K562 (cell line): ENCODE measurements at regions not wholly inside any gene's neighbourhood (a gene's known extent, or its start where the extent isn't known, plus 50 kb on each side); places are given as distances from the start of the nearest gene placed in this dataset.

Source experiments
- BDP1 ChIP-seq: IDR thresholded peaks from 3 replicates; pipeline ENCODE4 v1.6.1; 2011; ENCODE audit not compliant: insufficient read length, insufficient read depth
- HDGF ChIP-seq: fragments of 450-650 bp; IDR thresholded peaks from 2 replicates; pipeline ENCODE4 v1.6.1; 2016
- JUNB ChIP-seq: fragments of 450-650 bp; formaldehyde crosslinking; conservative IDR thresholded peaks from 2 replicates; pipeline ENCODE4 v1.4.0; 2020; ENCODE audit warnings: mild to moderate bottlenecking
- JUND ChIP-seq, 2 experiments: IDR thresholded peaks; 2 replicates in 1 of 2; 3 replicates in 1 of 2; pipeline ENCODE4 v1.6.1; 2011; ENCODE audit warnings: borderline replicate concordance in 2 of 2, low read depth in 2 of 2, low read length in 2 of 2, improper control_type of control experiment in 1 of 2, missing biosample characterization in 1 of 2, missing genetic modification characterization in 1 of 2, missing genetic modification reagents in 1 of 2
- KLF10 ChIP-seq: fragments of 250-450 bp; sonication (Bioruptor Pico); IDR thresholded peaks from 2 replicates; pipeline ENCODE4 v1.6.1; 2021; ENCODE audit warnings: matching md5 sums
- L3MBTL2 ChIP-seq: fragments of 450-650 bp; IDR thresholded peaks from 2 replicates; pipeline ENCODE4 v1.6.1; 2016; ENCODE audit warnings: mild to moderate bottlenecking, moderate library complexity
- MEF2A ChIP-seq: IDR thresholded peaks from 2 replicates; pipeline ENCODE4 v1.6.1; 2011; ENCODE audit warnings: low read depth, mild to moderate bottlenecking, low read length, moderate library complexity; ENCODE audit not compliant: control insufficient read depth
- POLR3A ChIP-seq: IDR thresholded peaks from 2 replicates; pipeline ENCODE4 v1.6.1; 2011; ENCODE audit warnings: borderline replicate concordance, mild to moderate bottlenecking, moderate library complexity; ENCODE audit not compliant: insufficient read length, insufficient read depth; ENCODE audit errors: extremely low read depth
- TF ChIP-seq, protein P1 (sequence below), 3 experiments: IDR thresholded peaks in 2 of 3; conservative IDR thresholded peaks in 1 of 3; 2 replicates each; pipeline ENCODE4 v1.5.1; 2011 to 2012; ENCODE audit warnings: low read length in 3 of 3, mild to moderate bottlenecking in 3 of 3, control low read depth in 2 of 3, improper control_type of control experiment in 1 of 3, inconsistent platforms in 1 of 3, low read depth in 1 of 3, mixed read lengths in 1 of 3, moderate library complexity in 1 of 3; ENCODE audit not compliant: insufficient read depth in 2 of 3
- TF ChIP-seq, protein P2 (sequence below): fragments of 450-650 bp; IDR thresholded peaks from 2 replicates; pipeline ENCODE4 v1.7.0; 2016; ENCODE audit warnings: borderline replicate concordance
- TF ChIP-seq, protein P3 (sequence below): sonication (generic); formaldehyde crosslinking; IDR thresholded peaks from 2 replicates; pipeline ENCODE4 v1.8.0; 2022; ENCODE audit warnings: mild to moderate bottlenecking, missing genetic modification reagents

DNA sequence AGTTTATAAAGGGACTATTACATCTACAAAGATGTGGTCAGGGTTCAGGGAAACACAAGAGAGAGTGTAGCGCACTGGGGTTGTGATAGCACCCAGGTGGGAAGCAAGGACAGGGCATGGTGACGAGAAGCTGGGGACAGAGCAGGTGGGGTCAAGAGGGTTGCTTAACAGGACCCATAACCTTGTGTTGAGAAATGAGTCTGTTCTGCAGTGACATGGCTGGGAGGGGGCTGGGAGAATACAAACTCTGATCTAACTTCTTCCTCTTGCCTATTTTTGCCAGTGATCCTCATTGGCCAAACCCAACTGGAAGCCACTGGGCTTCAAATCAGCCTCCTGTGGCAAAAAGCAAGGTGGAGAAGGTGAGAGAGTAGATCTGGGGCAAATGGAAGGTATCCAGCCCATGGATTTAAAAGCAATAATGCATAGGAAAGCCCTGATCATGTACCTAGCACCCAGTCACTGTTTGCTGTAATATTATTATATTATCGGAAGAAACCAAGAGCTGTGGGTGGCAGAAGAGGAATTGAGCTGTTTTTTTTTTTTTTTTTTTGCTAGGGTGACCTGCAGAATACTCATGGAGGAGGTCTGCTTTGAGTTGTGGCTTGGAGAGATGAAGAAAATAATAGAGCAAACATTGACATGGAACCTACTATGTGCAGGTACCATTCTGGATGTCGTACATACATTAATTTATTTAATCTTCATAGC is 76.9 kb upstream of the ZFHX3 start:
- TF ChIP-seq MEF2A (no peak), JUND (IDR thresholded peaks at IDR 0.05; ENCODE audit: borderline replicate concordance, low read depth, low read length) (no peak), JUND (tag; IDR thresholded peaks at IDR 0.05; ENCODE audit: borderline replicate concordance, low read depth, low read length) (no peak), JUNB (CRISPR knock-in tag) (no peak), HDGF (no peak), BDP1 (no peak), KLF10 (CRISPR knock-in tag) (no peak), L3MBTL2 (no peak), POLR3A (no peak)
- TF ChIP-seq, protein P1, sequence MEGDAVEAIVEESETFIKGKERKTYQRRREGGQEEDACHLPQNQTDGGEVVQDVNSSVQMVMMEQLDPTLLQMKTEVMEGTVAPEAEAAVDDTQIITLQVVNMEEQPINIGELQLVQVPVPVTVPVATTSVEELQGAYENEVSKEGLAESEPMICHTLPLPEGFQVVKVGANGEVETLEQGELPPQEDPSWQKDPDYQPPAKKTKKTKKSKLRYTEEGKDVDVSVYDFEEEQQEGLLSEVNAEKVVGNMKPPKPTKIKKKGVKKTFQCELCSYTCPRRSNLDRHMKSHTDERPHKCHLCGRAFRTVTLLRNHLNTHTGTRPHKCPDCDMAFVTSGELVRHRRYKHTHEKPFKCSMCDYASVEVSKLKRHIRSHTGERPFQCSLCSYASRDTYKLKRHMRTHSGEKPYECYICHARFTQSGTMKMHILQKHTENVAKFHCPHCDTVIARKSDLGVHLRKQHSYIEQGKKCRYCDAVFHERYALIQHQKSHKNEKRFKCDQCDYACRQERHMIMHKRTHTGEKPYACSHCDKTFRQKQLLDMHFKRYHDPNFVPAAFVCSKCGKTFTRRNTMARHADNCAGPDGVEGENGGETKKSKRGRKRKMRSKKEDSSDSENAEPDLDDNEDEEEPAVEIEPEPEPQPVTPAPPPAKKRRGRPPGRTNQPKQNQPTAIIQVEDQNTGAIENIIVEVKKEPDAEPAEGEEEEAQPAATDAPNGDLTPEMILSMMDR (IDR thresholded peaks at IDR 0.05 in 2 of 3, conservative IDR thresholded peaks at IDR 0.05 in 1 of 3; ENCODE audit: insufficient read depth in 2 of 3, low read depth in 1 of 3, low read length in 3 of 3) = no peak
- TF ChIP-seq, protein P2, sequence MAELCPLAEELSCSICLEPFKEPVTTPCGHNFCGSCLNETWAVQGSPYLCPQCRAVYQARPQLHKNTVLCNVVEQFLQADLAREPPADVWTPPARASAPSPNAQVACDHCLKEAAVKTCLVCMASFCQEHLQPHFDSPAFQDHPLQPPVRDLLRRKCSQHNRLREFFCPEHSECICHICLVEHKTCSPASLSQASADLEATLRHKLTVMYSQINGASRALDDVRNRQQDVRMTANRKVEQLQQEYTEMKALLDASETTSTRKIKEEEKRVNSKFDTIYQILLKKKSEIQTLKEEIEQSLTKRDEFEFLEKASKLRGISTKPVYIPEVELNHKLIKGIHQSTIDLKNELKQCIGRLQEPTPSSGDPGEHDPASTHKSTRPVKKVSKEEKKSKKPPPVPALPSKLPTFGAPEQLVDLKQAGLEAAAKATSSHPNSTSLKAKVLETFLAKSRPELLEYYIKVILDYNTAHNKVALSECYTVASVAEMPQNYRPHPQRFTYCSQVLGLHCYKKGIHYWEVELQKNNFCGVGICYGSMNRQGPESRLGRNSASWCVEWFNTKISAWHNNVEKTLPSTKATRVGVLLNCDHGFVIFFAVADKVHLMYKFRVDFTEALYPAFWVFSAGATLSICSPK = no peak
- TF ChIP-seq, protein P3, sequence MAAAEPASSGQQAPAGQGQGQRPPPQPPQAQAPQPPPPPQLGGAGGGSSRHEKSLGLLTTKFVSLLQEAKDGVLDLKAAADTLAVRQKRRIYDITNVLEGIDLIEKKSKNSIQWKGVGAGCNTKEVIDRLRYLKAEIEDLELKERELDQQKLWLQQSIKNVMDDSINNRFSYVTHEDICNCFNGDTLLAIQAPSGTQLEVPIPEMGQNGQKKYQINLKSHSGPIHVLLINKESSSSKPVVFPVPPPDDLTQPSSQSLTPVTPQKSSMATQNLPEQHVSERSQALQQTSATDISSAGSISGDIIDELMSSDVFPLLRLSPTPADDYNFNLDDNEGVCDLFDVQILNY = no peak
